ENCODE measurements at regions not wholly inside any gene's neighbourhood (a gene's known extent, or its start where the extent isn't known, plus 50 kb on each side); places are given as distances from the start of the nearest gene placed in this dataset.

DNA sequence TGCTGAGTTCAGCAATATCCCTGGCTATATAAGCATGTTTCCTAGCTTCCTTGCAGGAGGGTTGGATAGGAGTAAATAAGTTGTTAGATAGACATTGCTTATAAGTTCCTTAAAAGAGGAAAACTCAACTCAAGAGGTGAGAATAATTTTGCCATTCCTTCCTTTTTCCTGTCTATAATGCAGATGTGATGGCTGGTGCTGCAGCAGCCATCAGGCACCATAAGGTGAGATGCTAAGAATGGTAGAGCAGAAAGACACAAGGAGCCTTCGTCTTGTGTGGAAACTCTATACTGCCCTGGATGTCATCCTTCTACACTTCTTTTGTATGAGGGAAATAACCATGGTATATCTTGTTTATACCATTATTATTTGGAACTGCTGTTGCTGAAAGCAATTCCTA is 74.5 kb upstream of the GRK3 start:
- TF ChIP-seq CTCF (IDR thresholded peaks at IDR 0.05; ENCODE audit: low read depth, low read length) (no peak), MYC (IDR thresholded peaks at IDR 0.05; ENCODE audit: low read depth, low read length) (no peak), POLR2A (IDR thresholded peaks at IDR 0.05; ENCODE audit: extremely low read depth, insufficient read length) (no peak)
- TF ChIP-seq, protein P1, sequence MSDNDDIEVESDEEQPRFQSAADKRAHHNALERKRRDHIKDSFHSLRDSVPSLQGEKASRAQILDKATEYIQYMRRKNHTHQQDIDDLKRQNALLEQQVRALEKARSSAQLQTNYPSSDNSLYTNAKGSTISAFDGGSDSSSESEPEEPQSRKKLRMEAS (IDR thresholded peaks at IDR 0.05; ENCODE audit: low read depth, low read length): no peak
- no peak overlapping the region for H3K4me3 ChIP-seq (ENCODE audit: low read depth, low read length)
- DNase-seq (ENCODE audit: low read depth): no peak

DNA sequence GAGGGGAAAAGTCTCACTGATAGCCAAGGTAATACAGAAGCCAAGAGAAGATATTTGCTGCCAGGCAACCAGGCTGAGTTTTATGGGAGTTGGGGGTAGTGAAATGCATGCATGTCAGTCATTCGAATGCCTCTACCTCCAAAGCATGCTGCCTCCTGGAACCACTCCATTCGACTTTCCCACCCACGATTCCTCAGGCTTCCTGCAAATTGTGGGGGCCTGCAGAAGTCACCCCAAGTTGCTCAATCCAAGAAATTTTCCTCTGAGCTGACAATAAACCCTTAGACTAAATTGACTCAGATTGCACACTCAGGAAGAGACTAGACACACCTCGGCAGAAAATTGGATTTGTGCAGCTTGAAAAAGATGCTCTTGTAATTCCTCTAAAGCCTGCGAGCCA is 73.6 kb upstream of the GRK3 start:
- no peak for DNase-seq (ENCODE audit: low read depth)
- no peak for TF ChIP-seq MYC (IDR thresholded peaks at IDR 0.05; ENCODE audit: low read depth, low read length)
- no peak for TF ChIP-seq POLR2A (IDR thresholded peaks at IDR 0.05; ENCODE audit: extremely low read depth, insufficient read length)
- TF ChIP-seq CTCF (IDR thresholded peaks at IDR 0.05; ENCODE audit: low read depth, low read length): no peak
- TF ChIP-seq, protein P1 (IDR thresholded peaks at IDR 0.05; ENCODE audit: low read depth, low read length): no peak
- H3K4me3 ChIP-seq (ENCODE audit: low read depth, low read length): no peak overlapping the region

GRCh38 chr22:25492162-25492561 is 72.3 kb upstream of the GRK3 start:
- H3K4me3 ChIP-seq (ENCODE audit: low read depth, low read length): no peak overlapping the region
- TF ChIP-seq CTCF (IDR thresholded peaks at IDR 0.05; ENCODE audit: low read depth, low read length): no peak
- TF ChIP-seq, protein P1 (IDR thresholded peaks at IDR 0.05; ENCODE audit: low read depth, low read length): no peak
- TF ChIP-seq MYC (IDR thresholded peaks at IDR 0.05; ENCODE audit: low read depth, low read length): no peak
- no peak for TF ChIP-seq POLR2A (IDR thresholded peaks at IDR 0.05; ENCODE audit: extremely low read depth, insufficient read length)
- DNase-seq (ENCODE audit: low read depth): no peak

GRCh38 chr22:25492841-25493734 is 71.4 kb upstream of the GRK3 start:
- H3K4me3 ChIP-seq (ENCODE audit: low read depth, low read length): no peak overlapping the region
- no peak for DNase-seq (ENCODE audit: low read depth)
- no peak for TF ChIP-seq POLR2A (IDR thresholded peaks at IDR 0.05; ENCODE audit: extremely low read depth, insufficient read length)
- no peak for TF ChIP-seq MYC (IDR thresholded peaks at IDR 0.05; ENCODE audit: low read depth, low read length)

DNA sequence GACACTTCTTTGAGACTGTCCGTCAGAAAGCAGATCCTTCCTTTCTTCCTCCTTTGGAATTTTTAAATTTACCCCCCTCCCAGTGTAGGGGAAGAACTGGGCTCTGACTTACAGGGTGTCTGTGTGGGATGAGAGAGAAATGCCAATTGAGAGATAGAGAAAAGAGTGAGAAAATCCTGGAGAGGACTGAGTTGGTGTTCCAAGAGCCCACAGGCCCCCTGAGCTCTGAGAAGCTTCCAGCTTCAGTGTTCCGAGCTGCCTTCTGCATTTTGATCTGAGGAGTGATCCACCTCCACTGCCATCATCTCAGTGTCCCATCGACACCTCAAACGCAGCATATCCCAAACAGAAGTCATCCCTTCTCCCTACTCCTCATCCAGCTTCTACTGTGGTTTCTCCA is 70.7 kb upstream of the GRK3 start:
- H3K4me3 ChIP-seq (ENCODE audit: low read depth, low read length): no peak overlapping the region
- DNase-seq (ENCODE audit: low read depth): no peak
- TF ChIP-seq, protein P1 (IDR thresholded peaks at IDR 0.05; ENCODE audit: low read depth, low read length): no peak
- TF ChIP-seq CTCF (IDR thresholded peaks at IDR 0.05; ENCODE audit: low read depth, low read length) (no peak), MYC (IDR thresholded peaks at IDR 0.05; ENCODE audit: low read depth, low read length) (no peak), POLR2A (IDR thresholded peaks at IDR 0.05; ENCODE audit: extremely low read depth, insufficient read length) (no peak)

- peak; percentile 34 for DNase-seq (ENCODE audit: low read depth)
- TF ChIP-seq MYC (IDR thresholded peaks at IDR 0.05; ENCODE audit: low read depth, low read length) (no peak), POLR2A (IDR thresholded peaks at IDR 0.05; ENCODE audit: extremely low read depth, insufficient read length) (no peak), CTCF (IDR thresholded peaks at IDR 0.05; ENCODE audit: low read depth, low read length) (no peak)
- TF ChIP-seq, protein P1 (IDR thresholded peaks at IDR 0.05; ENCODE audit: low read depth, low read length): no peak
Observed at GRCh38 chr22:25494774-25495173, 69.7 kb upstream of the GRK3 start.

More at GRCh38 chr22:25494774-25495173, 69.7 kb upstream of the GRK3 start:
- no peak overlapping the region for H3K4me3 ChIP-seq (ENCODE audit: low read depth, low read length)
